Loucy (cell line): ENCODE measurements at regions not wholly inside any gene's neighbourhood (a gene's known extent, or its start where the extent isn't known, plus 50 kb on each side); places are given as distances from the start of the nearest gene placed in this dataset.

ENCODE experiments used
- H2AFZ ChIP-seq: fragments of 200-600 bp; sonication (generic); 2 replicates; pipeline ENCODE4 v1.6.0; 2016; ENCODE audit warnings: antibody characterized with exemption, mild to moderate bottlenecking, low read length, moderate library complexity
- H3F3A ChIP-seq: fragments of 200-600 bp; 2 replicates; pipeline ENCODE4 v1.6.0; 2016; ENCODE audit warnings: antibody characterized with exemption, low read depth, mild to moderate bottlenecking
- H3K27me3 ChIP-seq: fragments of 200-600 bp; sonication (generic); 2 replicates; pipeline ENCODE4 v1.6.1; 2014; ENCODE audit warnings: low read length, mild to moderate bottlenecking; ENCODE audit not compliant: insufficient read depth, poor library complexity, severe bottlenecking
- H3K36me3 ChIP-seq: fragments of 200-600 bp; sonication (generic); 2 replicates; pipeline ENCODE4 v1.6.1; 2016; ENCODE audit warnings: low read length; ENCODE audit not compliant: insufficient read depth
- H3K4me1 ChIP-seq: fragments of 200-600 bp; sonication (generic); 2 replicates; pipeline ENCODE4 v1.5.1; 2014; ENCODE audit warnings: low read length, mild to moderate bottlenecking; ENCODE audit not compliant: insufficient read depth, poor library complexity, severe bottlenecking
- H3K4me2 ChIP-seq: fragments of 200-600 bp; sonication (generic); 2 replicates; pipeline ENCODE4 v1.6.0; 2014; ENCODE audit warnings: antibody characterized with exemption, low read length, low read depth, mild to moderate bottlenecking; ENCODE audit not compliant: poor library complexity, severe bottlenecking
- H3K4me3 ChIP-seq: fragments of 200-600 bp; sonication (generic); 2 replicates; pipeline ENCODE4 v1.5.1; 2014; ENCODE audit warnings: low read length, mild to moderate bottlenecking, mixed read lengths; ENCODE audit not compliant: poor library complexity, severe bottlenecking
- H3K79me2 ChIP-seq: fragments of 200-600 bp; sonication (generic); 2 replicates; pipeline ENCODE4 v1.6.1; 2014; ENCODE audit warnings: low read length; ENCODE audit not compliant: insufficient read depth
- H3K9ac ChIP-seq: fragments of 200-600 bp; sonication (generic); 2 replicates; pipeline ENCODE4 v1.6.0; 2014; ENCODE audit warnings: mild to moderate bottlenecking, low read depth, low read length, moderate library complexity; ENCODE audit not compliant: poor library complexity, severe bottlenecking
- H3K9me2 ChIP-seq: fragments of 200-600 bp; sonication (generic); replicated peaks from 2 replicates; pipeline ENCODE4 v1.6.1; 2016; ENCODE audit warnings: low read depth, low read length, mixed read lengths
- H3K9me3 ChIP-seq: fragments of 200-600 bp; sonication (generic); 2 replicates; pipeline ENCODE4 v1.6.1; 2014; ENCODE audit warnings: mild to moderate bottlenecking, antibody characterized with exemption, low read length, low read depth; ENCODE audit not compliant: insufficient read depth
- H4K20me1 ChIP-seq: fragments of 200-600 bp; sonication (generic); 2 replicates; pipeline ENCODE4 v1.6.0; 2014; ENCODE audit warnings: antibody characterized with exemption, low read length, mild to moderate bottlenecking; ENCODE audit not compliant: insufficient read depth, poor library complexity, severe bottlenecking
- EZH2phosphoT487 ChIP-seq: fragments of 200-600 bp; IDR thresholded peaks from 2 replicates; pipeline ENCODE4 v1.6.1; 2018; ENCODE audit warnings: antibody characterized with exemption, mild to moderate bottlenecking, moderate library complexity, borderline replicate concordance
- TF ChIP-seq, protein P1 (sequence below): fragments of 200-600 bp; sonication (generic); conservative IDR thresholded peaks from 2 replicates; pipeline ENCODE4 v1.5.1; 2014; ENCODE audit warnings: mild to moderate bottlenecking, antibody characterized with exemption, low read length

GRCh38 chr3:59508273-59508672 lies 458.4 kb upstream of the CFAP20DC start:
- H3K4me3 ChIP-seq = no peak overlapping the region
- H3K27me3 ChIP-seq = no peaks in the 10 kb centered on the region
- no peaks in the 10 kb centered on the region for H3K79me2 ChIP-seq
- no peaks in the 10 kb centered on the region for H3F3A ChIP-seq
- no peaks in the 10 kb centered on the region for H3K9me3 ChIP-seq
- no peak overlapping the region for H2AFZ ChIP-seq
- TF ChIP-seq EZH2phosphoT487 = no peak
- TF ChIP-seq, protein P1, sequence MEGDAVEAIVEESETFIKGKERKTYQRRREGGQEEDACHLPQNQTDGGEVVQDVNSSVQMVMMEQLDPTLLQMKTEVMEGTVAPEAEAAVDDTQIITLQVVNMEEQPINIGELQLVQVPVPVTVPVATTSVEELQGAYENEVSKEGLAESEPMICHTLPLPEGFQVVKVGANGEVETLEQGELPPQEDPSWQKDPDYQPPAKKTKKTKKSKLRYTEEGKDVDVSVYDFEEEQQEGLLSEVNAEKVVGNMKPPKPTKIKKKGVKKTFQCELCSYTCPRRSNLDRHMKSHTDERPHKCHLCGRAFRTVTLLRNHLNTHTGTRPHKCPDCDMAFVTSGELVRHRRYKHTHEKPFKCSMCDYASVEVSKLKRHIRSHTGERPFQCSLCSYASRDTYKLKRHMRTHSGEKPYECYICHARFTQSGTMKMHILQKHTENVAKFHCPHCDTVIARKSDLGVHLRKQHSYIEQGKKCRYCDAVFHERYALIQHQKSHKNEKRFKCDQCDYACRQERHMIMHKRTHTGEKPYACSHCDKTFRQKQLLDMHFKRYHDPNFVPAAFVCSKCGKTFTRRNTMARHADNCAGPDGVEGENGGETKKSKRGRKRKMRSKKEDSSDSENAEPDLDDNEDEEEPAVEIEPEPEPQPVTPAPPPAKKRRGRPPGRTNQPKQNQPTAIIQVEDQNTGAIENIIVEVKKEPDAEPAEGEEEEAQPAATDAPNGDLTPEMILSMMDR = no peak
- no peaks in the 10 kb centered on the region for H4K20me1 ChIP-seq
- H3K36me3 ChIP-seq = no peaks in the 10 kb centered on the region
- no peak overlapping the region for H3K9ac ChIP-seq
- H3K4me2 ChIP-seq = no peak overlapping the region
- H3K4me1 ChIP-seq = no peaks in the 10 kb centered on the region
- no peaks in the 10 kb centered on the region for H3K9me2 ChIP-seq

DNA sequence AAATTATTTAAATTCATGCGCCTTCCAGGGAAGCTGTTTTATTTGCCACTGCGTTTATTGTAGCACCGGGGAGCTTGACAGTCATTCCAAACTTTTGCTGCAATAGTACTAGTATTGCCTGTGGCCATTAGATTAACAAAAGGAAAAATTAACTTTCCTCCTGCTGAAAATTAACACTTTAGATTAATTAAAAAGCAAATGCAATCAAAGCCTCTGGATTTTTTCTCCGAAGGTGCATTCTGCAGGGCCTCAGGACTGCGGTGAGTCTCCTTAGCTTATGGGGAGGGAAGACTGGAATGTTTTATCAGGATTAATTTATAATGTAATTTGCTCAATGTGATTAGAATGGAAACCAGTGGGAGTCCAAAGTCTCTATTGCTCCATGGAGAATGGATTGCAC lies 456.4 kb upstream of the CFAP20DC start:
- no peak overlapping the region for H3K4me3 ChIP-seq
- H4K20me1 ChIP-seq = no peaks in the 10 kb centered on the region
- H3K79me2 ChIP-seq = no peaks in the 10 kb centered on the region
- no peaks in the 10 kb centered on the region for H3F3A ChIP-seq
- no peak overlapping the region for H2AFZ ChIP-seq
- no peaks in the 10 kb centered on the region for H3K4me1 ChIP-seq
- H3K27me3 ChIP-seq = no peaks in the 10 kb centered on the region
- H3K9ac ChIP-seq = no peak overlapping the region
- H3K36me3 ChIP-seq = no peaks in the 10 kb centered on the region
- no peaks in the 10 kb centered on the region for H3K9me3 ChIP-seq
- no peaks in the 10 kb centered on the region for H3K9me2 ChIP-seq
- TF ChIP-seq, protein P1 = no peak
- no peak for TF ChIP-seq EZH2phosphoT487
- no peak overlapping the region for H3K4me2 ChIP-seq

DNA sequence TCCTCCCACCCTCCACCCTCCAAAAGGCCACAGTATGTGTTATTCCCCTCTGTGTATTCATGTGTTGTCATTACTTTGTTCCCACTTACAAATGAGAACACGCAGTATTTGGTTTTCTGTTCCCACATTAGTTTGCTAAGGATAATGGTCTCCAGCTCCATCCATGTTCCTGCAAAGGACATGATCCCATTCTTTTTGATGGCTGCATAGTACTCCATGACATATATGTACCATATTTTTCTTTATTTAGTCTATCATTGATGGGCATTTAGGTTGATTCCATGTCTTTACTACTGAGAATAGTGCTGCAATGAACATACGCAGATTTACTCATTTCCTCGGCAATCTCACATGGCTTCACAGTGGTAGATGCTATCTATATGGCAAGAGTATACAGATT lies 453.6 kb upstream of the CFAP20DC start:
- no peak overlapping the region for H3K4me3 ChIP-seq
- no peak overlapping the region for H3K9ac ChIP-seq
- H3F3A ChIP-seq = no peaks in the 10 kb centered on the region
- H3K79me2 ChIP-seq = no peaks in the 10 kb centered on the region
- H4K20me1 ChIP-seq = no peaks in the 10 kb centered on the region
- no peak overlapping the region for H2AFZ ChIP-seq
- no peak overlapping the region for H3K4me2 ChIP-seq
- H3K36me3 ChIP-seq = no peaks in the 10 kb centered on the region
- H3K9me3 ChIP-seq = no peaks in the 10 kb centered on the region
- H3K4me1 ChIP-seq = no peaks in the 10 kb centered on the region
- no peaks in the 10 kb centered on the region for H3K27me3 ChIP-seq
- TF ChIP-seq, protein P1 = no peak
- TF ChIP-seq EZH2phosphoT487 = no peak
- no peaks in the 10 kb centered on the region for H3K9me2 ChIP-seq
